Right ventricle myocardium inferior (tissue), 1 donor: ENCODE measurements at regions not wholly inside any gene's neighbourhood (a gene's known extent, or its start where the extent isn't known, plus 50 kb on each side); places are given as distances from the start of the nearest gene placed in this dataset.
"Not testable (repeated sequence)": the region's sequence is repeated elsewhere in the genome, so short reads cannot be mapped to it uniquely, and the experiment has no call there.

Source experiments
- ATAC-seq: fragments of 200-7000 bp; cut with Tn5 transposase; one replicate; pipeline ENCODE4 v1.9.1; 2020; ENCODE audit warnings: mild to moderate bottlenecking, moderate library complexity
- DNase-seq: peaks from one replicate; pipeline ENCODE4 v3.0.0; 2021; ENCODE audit errors: missing footprints
- intact Hi-C: fragments of 100-400 bp; cut with DNase I; formaldehyde crosslinking; loops from one replicate; pipeline ENCODE4 v1.11.0; 2022
- donor health status: DM: no; HTN: yes; CAD: no; lungs with severe emphysema.

- DNase-seq (no peak), ATAC-seq (no peak)
- intact Hi-C loops: no loop called here
Measured at GRCh38 chr15:79700951-79701480, 195.8 kb downstream of the MTHFS start.

- intact Hi-C loops: no loop called here
- no peak for ATAC-seq
Measured at GRCh38 chr15:79702621-79703020, 194.2 kb downstream of the MTHFS start.

GRCh38 chr15:79721256-79721655 is 175.6 kb downstream of the MTHFS start:
- ATAC-seq: no peak
- intact Hi-C loops: no loop called here
- DNase-seq: no peak

More at GRCh38 chr15:79702621-79703020, 194.2 kb downstream of the MTHFS start:
- no peak for DNase-seq

GRCh38 chr15:79724312-79724711 is 172.5 kb downstream of the MTHFS start:
- DNase-seq (no peak), ATAC-seq (no peak)
- intact Hi-C loops: no loop called here

- no peak for ATAC-seq
- no peak for DNase-seq
- intact Hi-C loops: no loop called here
Measured at GRCh38 chr15:79724804-79725203, 172.0 kb downstream of the MTHFS start.

GRCh38 chr15:79728867-79729266 is 167.9 kb downstream of the MTHFS start:
- intact Hi-C loops: no loop called here
- ATAC-seq: no peak
- DNase-seq: no peak

- intact Hi-C loops: no loop called here
- no peak for ATAC-seq
- no peak for DNase-seq
Measured at GRCh38 chr15:79736435-79737000, 160.3 kb downstream of the MTHFS start.

- intact Hi-C loops: no loop called here
- DNase-seq: no peak
- ATAC-seq: no peak
Measured at GRCh38 chr15:79738143-79738542, 158.7 kb downstream of the MTHFS start.

- ATAC-seq: no peak
- intact Hi-C loops: no loop called here
Measured at GRCh38 chr15:79740561-79740960, 156.3 kb downstream of the MTHFS start.

GRCh38 chr15:79743032-79743431 is 153.8 kb downstream of the MTHFS start:
- no peak for ATAC-seq
- intact Hi-C loops: no loop called here
- no peak for DNase-seq

More at GRCh38 chr15:79740561-79740960, 156.3 kb downstream of the MTHFS start:
- no peak for DNase-seq

- ATAC-seq, DNase-seq, intact Hi-C loops: not testable (repeated sequence)
Measured at GRCh38 chr15:79744485-79744884, 152.3 kb downstream of the MTHFS start.

- no peak for ATAC-seq
- no peak for DNase-seq
- intact Hi-C loops: no loop called here
Measured at GRCh38 chr15:79756365-79756764, 140.4 kb downstream of the MTHFS start.

- DNase-seq (no peak), ATAC-seq (no peak)
- intact Hi-C loops: no loop called here
Measured at GRCh38 chr15:79765081-79765480, 131.7 kb downstream of the MTHFS start.

- DNase-seq (no peak), ATAC-seq (no peak)
- intact Hi-C loops: no loop called here
Measured at GRCh38 chr15:79769069-79769481, 127.7 kb downstream of the MTHFS start.

GRCh38 chr15:79769933-79770759 is 126.7 kb downstream of the MTHFS start:
- ATAC-seq (no peak), DNase-seq (no peak)
- intact Hi-C loops: no loop called here

- ATAC-seq (no peak), DNase-seq (no peak)
- intact Hi-C loops: no loop called here
Measured at GRCh38 chr15:79773128-79773527, 123.7 kb downstream of the MTHFS start.

GRCh38 chr15:79775821-79776220 is 121.0 kb downstream of the MTHFS start:
- intact Hi-C loops: no loop called here
- DNase-seq (no peak), ATAC-seq (no peak)

- no peak for ATAC-seq
- intact Hi-C loops: no loop called here
- no peak for DNase-seq
Measured at GRCh38 chr15:79777916-79778315, 118.9 kb downstream of the MTHFS start.

GRCh38 chr15:79778378-79778990 is 118.3 kb downstream of the MTHFS start:
- no peak for ATAC-seq
- no peak for DNase-seq
- intact Hi-C loops: no loop called here

GRCh38 chr15:79779746-79780145 is 117.1 kb downstream of the MTHFS start:
- intact Hi-C loops: no loop called here
- ATAC-seq: no peak
- no peak for DNase-seq
